ENCODE measurements at regions not wholly inside any gene's neighbourhood (a gene's known extent, or its start where the extent isn't known, plus 50 kb on each side); places are given as distances from the start of the nearest gene placed in this dataset.
"Not testable (repeated sequence)": the region's sequence is repeated elsewhere in the genome, so short reads cannot be mapped to it uniquely, and the experiment has no call there.

DNA sequence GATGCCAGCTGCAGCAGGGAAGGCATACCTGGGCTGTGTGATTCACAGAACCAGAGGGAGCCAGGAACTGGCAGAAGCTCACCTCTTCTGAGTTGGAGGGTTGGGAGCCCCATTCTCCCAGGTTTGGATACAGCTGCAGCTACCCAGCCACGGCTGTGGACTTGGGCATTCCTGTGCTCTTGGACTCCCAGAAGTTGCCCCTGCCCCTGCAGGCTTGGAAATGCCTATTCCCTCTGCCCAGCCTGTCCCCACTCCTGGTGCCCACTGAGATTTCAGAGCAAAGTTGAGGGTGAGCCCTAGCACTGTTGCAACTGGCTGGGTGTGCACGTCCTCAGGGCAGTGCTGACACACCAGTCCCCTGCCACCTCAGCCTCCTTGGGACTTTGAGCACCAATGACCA lies 489.7 kb downstream of the SLCO4C1 start:
- DNase-seq = no peak
- intact Hi-C loops (cut with DNase I) = no loop called here

DNA sequence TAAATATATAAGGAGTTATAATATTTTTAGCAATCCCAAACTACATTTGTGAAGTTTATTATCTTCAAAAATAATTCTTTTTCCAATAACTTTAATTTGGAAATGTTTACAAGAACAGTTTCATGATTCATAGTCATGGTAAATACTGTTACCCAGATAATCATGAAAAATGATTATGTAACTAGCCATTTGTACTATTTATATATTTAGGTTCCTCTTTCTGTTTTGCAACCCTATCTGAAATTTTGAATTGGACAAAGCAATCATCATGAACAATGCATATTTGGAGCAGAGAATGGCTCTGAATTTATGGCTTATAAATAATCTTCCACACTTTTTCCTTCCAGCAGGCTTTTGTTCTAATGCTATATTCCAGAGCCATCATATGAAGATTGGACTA lies 499.7 kb downstream of the SLCO4C1 start:
- intact Hi-C loops (cut with DNase I) = no loop called here

GRCh38 chr5:101788797-101789196 lies 507.3 kb downstream of the SLCO4C1 start:
- no peak for DNase-seq
- intact Hi-C loops (cut with DNase I) = no loop called here

More for the DNA sequence above, 499.7 kb downstream of the SLCO4C1 start:
- DNase-seq = no peak

GRCh38 chr5:101785090-101785489 lies 511.0 kb downstream of the SLCO4C1 start:
- intact Hi-C loops (cut with DNase I) = no loop called here
- no peak for DNase-seq

DNA sequence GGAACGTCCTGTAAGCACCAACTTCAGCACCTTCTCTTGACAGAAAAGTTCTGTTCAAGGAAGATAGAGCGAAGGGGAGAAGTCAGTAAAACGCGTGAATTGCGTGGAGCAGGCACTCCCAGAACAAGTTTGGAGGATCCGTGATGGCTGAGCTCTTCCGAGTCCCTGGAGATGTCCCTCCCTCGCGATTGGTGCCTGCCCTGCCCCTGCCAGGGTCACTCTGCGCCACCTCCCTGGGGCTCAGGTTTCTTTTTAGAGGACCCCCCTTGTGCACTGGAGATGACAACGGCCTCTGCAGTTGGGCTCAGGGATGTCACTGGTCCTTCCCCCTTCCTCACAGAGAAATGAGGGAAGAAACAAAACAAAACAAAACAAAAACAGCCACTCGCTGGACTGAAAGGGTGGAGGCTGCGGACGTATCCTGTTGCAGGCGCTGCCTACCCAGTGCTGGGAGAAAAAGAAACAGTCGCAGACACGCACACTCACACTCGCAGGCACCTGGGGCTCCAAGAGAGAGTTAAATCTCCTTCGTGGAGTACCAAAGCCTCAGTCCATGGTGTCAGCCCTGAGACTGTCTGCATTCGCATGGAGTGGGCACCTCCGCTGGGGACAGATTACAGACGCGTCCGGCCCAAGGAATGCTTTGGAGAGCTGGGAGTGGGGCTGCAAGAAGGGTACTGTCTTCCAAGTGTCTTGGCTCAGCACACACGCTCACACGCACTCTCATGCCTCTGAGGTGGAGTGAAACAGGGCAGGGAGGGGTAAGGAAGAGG lies 512.7 kb downstream of the SLCO4C1 start:
- intact Hi-C loops (cut with DNase I) = no loop called here
- no peak for DNase-seq

- no peak for DNase-seq
- intact Hi-C loops (cut with DNase I) = no loop called here
These were observed 513.6 kb downstream of the SLCO4C1 start for GRCh38 chr5:101782352-101783103.

GRCh38 chr5:101751105-101751504 lies 545.0 kb downstream of the SLCO4C1 start:
- no peak for DNase-seq
- intact Hi-C loops (cut with DNase I) = no loop called here

DNA sequence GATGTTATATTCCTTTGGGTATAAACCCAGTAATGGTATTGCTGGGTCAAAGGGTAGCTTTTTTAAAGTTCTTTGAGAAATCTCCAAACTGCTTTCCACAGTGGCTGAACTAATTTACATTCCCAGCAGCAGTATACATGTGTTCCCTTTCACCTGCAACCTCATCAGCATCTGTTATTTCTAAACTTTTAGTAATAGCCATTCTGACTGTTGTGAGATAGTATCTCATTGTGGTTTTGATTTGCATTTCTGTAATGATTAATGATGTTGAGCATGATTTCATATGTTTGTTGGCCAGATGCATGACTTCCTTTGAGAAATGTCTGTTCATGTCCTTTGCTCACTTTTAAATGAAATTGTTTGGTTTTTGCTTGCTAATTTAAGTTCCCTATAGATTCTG lies 553.1 kb downstream of the SLCO4C1 start:
- intact Hi-C loops (cut with DNase I); DNase-seq: not testable (repeated sequence)

DNA sequence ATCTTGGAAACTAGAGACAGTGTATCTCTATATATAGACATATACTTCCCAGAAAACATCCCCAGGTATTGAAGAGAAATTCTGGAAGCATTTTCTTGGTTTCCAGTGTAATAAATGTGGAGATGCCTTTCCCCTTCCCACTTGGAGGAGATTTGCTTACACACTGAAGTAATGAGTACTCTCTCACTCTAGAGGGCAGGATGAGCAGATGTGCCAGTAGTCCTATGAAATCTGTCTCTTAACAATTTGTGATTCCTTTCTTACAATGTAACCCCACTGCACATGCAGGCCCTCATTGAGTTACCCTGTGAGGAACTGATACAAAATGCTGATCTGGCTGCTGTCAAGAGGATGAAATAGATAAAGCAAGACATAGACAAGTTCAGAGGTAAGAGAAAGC lies 567.2 kb downstream of the SLCO4C1 start:
- DNase-seq = no peak
- intact Hi-C loops (cut with DNase I) = no loop called here

GRCh38 chr5:101721543-101721942 lies 574.5 kb downstream of the SLCO4C1 start:
- intact Hi-C loops (cut with DNase I) = no loop called here
- no peak for DNase-seq

- intact Hi-C loops (cut with DNase I) = no loop called here
- no peak for DNase-seq
These were observed 576.1 kb downstream of the SLCO4C1 start for GRCh38 chr5:101720033-101720432.

GRCh38 chr5:101717721-101718120 lies 578.4 kb downstream of the SLCO4C1 start:
- no peak for DNase-seq
- intact Hi-C loops (cut with DNase I) = no loop called here

GRCh38 chr5:101716941-101717340 lies 579.1 kb downstream of the SLCO4C1 start:
- intact Hi-C loops (cut with DNase I) = no loop called here
- no peak for DNase-seq

DNA sequence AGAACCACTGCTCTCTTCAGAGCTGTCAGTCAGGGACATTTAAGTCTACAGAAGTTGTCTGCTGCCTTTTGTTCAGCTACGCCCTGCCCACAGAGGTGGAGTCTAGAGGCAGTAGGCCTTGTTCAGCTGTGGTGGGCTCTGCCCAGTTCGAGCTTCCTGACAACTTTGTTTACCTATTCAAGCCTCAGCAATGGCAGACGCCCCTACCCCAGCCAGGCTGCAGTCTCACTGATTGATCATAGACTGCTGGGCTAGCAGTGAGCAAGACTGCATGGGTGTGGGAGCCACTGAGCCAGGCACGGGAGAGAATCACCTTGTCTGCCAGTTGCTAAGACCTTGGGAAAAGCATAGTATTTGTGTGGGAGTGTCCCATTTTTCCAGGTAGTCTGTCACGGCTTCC lies 580.3 kb downstream of the SLCO4C1 start:
- intact Hi-C loops (cut with DNase I); DNase-seq: not testable (repeated sequence)

GRCh38 chr5:101689306-101689705 lies 606.8 kb downstream of the SLCO4C1 start:
- DNase-seq = no peak
- intact Hi-C loops (cut with DNase I) = no loop called here

- no peak for DNase-seq
- intact Hi-C loops (cut with DNase I) = no loop called here
These were observed 607.9 kb downstream of the SLCO4C1 start for GRCh38 chr5:101688156-101688555.

GRCh38 chr5:101687349-101687985 lies 608.6 kb downstream of the SLCO4C1 start:
- intact Hi-C loops (cut with DNase I) = no loop called here
- DNase-seq = no peak

DNA sequence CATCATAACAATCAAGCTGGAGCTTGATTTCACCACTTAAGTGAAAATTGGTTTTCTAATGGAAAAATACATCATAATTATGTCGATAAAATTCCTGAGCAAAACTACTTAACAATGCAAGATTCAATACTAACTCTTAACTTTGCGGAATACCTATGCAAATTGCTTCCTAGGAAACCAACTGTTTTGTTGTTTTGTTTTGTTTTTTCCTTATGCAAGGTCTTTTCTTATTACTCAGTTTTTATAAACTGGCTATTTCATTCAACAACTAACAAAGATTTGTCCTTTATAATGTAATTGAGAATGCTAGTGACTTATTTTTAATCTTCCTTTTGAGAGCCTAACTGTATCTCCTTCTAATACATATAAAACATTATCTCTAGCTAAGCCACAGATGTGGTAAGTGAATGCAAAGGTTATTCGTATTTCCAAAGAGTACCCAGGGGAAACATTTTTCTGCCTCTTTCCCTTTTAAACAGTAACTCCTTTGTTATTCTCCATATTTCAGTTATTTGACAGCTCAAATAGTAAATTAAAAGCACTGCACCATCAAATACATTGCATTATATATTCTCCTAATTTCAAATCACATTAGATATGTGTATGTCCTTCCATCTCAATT lies 609.4 kb downstream of the SLCO4C1 start:
- no peak for DNase-seq
- intact Hi-C loops (cut with DNase I) = no loop called here

DNA sequence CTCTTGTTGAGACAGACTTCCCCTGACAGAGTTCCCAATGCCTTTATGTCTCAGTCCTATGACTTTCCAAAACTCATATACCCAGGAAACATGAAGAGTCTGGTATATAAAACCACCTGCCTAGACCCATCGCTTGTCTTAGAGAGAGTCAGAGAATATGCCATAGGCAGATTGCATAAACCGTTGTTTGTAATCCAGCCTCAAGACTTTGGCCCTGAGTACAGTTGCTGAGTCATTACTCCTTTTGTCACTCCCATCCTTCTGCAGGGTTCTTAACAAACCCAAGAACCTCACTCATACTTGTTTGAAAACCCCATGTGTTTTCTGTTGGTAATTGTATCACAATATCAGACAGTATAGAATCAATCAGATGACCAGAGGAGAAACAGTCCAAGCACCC lies 616.3 kb downstream of the SLCO4C1 start:
- intact Hi-C loops (cut with DNase I) = no loop called here
- no peak for DNase-seq
